Uterus (tissue), 3 donors: ENCODE measurements at regions not wholly inside any gene's neighbourhood (a gene's known extent, or its start where the extent isn't known, plus 50 kb on each side); places are given as distances from the start of the nearest gene placed in this dataset.

ENCODE experiments used
- DNase-seq, 2 donors: peaks; one replicate each; pipeline ENCODE4 v3.0.0-alpha.2; 2019 to 2020
- H3K27ac ChIP-seq, 2 donors: fragments of 200-600 bp; sonication (generic); 1 replicate in 1 of 2; 2 replicates in 1 of 2; pipeline ENCODE4 v1.5.1; 2016 to 2018
- H3K27me3 ChIP-seq, 2 donors: fragments of 200-600 bp; sonication (generic); one replicate each; pipeline ENCODE4 v1.5.1; 2018 to 2019; ENCODE audit warnings: control low read depth in 1 of 2
- H3K36me3 ChIP-seq, 2 donors: fragments of 200-600 bp; sonication (generic); one replicate each; pipeline ENCODE4 v1.5.1; 2019; ENCODE audit warnings: control low read depth in 1 of 2
- H3K4me1 ChIP-seq, 2 donors: fragments of 200-600 bp; sonication (generic); one replicate each; pipeline ENCODE4 v1.5.1; 2018 to 2019; ENCODE audit warnings: control low read depth in 1 of 2
- H3K4me3 ChIP-seq, 2 donors: fragments of 200-600 bp; sonication (generic); 1 replicate in 1 of 2; 2 replicates in 1 of 2; pipeline ENCODE4 v1.5.1; 2018 to 2019; ENCODE audit warnings: mild to moderate bottlenecking in 1 of 2
- H3K9me3 ChIP-seq, 2 donors: fragments of 200-600 bp; sonication (generic); one replicate each; pipeline ENCODE4 v1.5.1; 2019; ENCODE audit warnings: control low read depth in 1 of 2
- POLR2A ChIP-seq, 2 donors: fragments of 450-650 bp; IDR thresholded peaks; one replicate each; pipeline ENCODE4 v1.6.1; 2016; ENCODE audit warnings: antibody characterized with exemption in 2 of 2, mild to moderate bottlenecking in 1 of 2, moderate library complexity in 1 of 2
- intact Hi-C: fragments of 100-400 bp; cut with DNase I; formaldehyde crosslinking; loops from one replicate; pipeline ENCODE4 v1.15.1; 2023; ENCODE audit warnings: low total_unique reads
- TF ChIP-seq, protein P1 (sequence below), 4 experiments: fragments of 200-600 bp in 2 of 4; fragments of 450-650 bp in 2 of 4; sonication (generic) in 2 of 4; IDR thresholded peaks; one replicate each; pipeline ENCODE4 v1.5.1; 2016 to 2019; ENCODE audit warnings: antibody characterized with exemption in 4 of 4, mild to moderate bottlenecking in 2 of 4, moderate library complexity in 1 of 4
- donor health status: DM: yes; HTN: yes; CAD: no.

- H3K4me1 ChIP-seq = no peaks in the 10 kb centered on the region
- intact Hi-C loops = no loop called here
- DNase-seq = no peak
These were observed 330.7 kb upstream of the LRRC3B start for GRCh38 chr3:26291840-26292239.

DNA sequence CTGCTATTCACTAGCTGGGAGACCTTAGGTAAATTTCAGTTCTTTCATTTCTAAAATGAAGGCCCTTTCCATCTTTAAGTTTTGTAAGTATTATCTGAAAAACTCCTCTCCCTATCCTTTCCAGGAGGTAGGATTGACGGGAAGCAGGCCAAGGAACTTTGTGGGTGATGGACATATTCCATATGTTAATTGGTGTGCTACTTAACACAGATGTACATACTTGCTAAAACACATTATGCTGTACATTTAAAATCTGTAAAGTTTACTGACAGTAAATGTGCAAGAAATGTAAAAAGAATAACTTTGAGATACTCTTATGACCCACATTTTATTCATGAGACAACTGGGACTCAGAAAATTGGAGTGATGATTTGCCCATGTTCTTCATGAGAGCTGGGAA lies 329.8 kb upstream of the LRRC3B start:
- Histone ChIP-seq H3K36me3 (no peaks in the 10 kb centered on the region), H3K4me3 (no peak overlapping the region), H3K4me1 (no peaks in the 10 kb centered on the region), H3K27ac (no peak overlapping the region), H3K27me3 (no peaks in the 10 kb centered on the region), H3K9me3 (no peaks in the 10 kb centered on the region)
- DNase-seq = no peak
- TF ChIP-seq, protein P1, sequence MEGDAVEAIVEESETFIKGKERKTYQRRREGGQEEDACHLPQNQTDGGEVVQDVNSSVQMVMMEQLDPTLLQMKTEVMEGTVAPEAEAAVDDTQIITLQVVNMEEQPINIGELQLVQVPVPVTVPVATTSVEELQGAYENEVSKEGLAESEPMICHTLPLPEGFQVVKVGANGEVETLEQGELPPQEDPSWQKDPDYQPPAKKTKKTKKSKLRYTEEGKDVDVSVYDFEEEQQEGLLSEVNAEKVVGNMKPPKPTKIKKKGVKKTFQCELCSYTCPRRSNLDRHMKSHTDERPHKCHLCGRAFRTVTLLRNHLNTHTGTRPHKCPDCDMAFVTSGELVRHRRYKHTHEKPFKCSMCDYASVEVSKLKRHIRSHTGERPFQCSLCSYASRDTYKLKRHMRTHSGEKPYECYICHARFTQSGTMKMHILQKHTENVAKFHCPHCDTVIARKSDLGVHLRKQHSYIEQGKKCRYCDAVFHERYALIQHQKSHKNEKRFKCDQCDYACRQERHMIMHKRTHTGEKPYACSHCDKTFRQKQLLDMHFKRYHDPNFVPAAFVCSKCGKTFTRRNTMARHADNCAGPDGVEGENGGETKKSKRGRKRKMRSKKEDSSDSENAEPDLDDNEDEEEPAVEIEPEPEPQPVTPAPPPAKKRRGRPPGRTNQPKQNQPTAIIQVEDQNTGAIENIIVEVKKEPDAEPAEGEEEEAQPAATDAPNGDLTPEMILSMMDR (IDR thresholded peaks at IDR 0.05) = no peak
- TF ChIP-seq POLR2A (IDR thresholded peaks at IDR 0.05) = no peak
- intact Hi-C loops = no loop called here

More at GRCh38 chr3:26291840-26292239, 330.7 kb upstream of the LRRC3B start:
- Histone ChIP-seq H3K36me3 (no peaks in the 10 kb centered on the region), H3K27me3 (no peaks in the 10 kb centered on the region), H3K27ac (no peak overlapping the region), H3K9me3 (no peaks in the 10 kb centered on the region), H3K4me3 (no peak overlapping the region)
- TF ChIP-seq, protein P1 (IDR thresholded peaks at IDR 0.05) = no peak
- no peak for TF ChIP-seq POLR2A (IDR thresholded peaks at IDR 0.05)

GRCh38 chr3:26293329-26293844 lies 329.2 kb upstream of the LRRC3B start:
- intact Hi-C loops = no loop called here
- Histone ChIP-seq H3K36me3 (no peaks in the 10 kb centered on the region), H3K9me3 (no peaks in the 10 kb centered on the region), H3K4me3 (no peak overlapping the region), H3K27ac (no peak overlapping the region), H3K4me1 (no peaks in the 10 kb centered on the region), H3K27me3 (no peaks in the 10 kb centered on the region)
- DNase-seq = no peak
- TF ChIP-seq, protein P1 (IDR thresholded peaks at IDR 0.05) = no peak
- TF ChIP-seq POLR2A (IDR thresholded peaks at IDR 0.05) = no peak

DNA sequence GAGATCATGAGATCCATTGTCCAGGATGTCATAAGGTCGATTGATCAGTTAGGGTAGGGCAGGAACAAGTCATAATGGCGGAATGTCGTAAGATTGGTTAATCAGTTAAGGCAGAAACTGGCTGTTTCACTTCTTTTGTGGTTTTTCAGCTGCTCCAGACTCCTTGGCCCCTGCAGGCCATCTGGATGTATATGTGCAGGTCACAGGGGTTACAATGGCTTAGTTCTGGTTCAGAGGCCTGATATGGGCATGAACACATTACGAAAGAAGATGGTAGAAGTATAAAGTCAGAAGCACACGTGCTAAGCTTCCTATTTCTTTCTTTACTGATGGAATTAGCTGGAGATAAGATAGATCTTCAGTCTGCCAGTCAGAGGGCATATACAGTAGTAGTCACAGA lies 315.4 kb upstream of the LRRC3B start:
- Histone ChIP-seq H3K27ac (no peak overlapping the region), H3K36me3 (no peaks in the 10 kb centered on the region), H3K4me1 (no peaks in the 10 kb centered on the region), H3K27me3 (no peaks in the 10 kb centered on the region), H3K9me3 (no peaks in the 10 kb centered on the region), H3K4me3 (no peak overlapping the region)
- no peak for DNase-seq
- intact Hi-C loops = no loop called here
- no peak for TF ChIP-seq POLR2A (IDR thresholded peaks at IDR 0.05)
- TF ChIP-seq, protein P1 (IDR thresholded peaks at IDR 0.05) = no peak

GRCh38 chr3:26307787-26308186 lies 314.8 kb upstream of the LRRC3B start:
- no peaks in the 10 kb centered on the region for H3K36me3 ChIP-seq
- no peak for TF ChIP-seq POLR2A (IDR thresholded peaks at IDR 0.05)
- TF ChIP-seq, protein P1 (IDR thresholded peaks at IDR 0.05) = no peak
- H3K9me3 ChIP-seq = no peaks in the 10 kb centered on the region
- H3K27me3 ChIP-seq = no peaks in the 10 kb centered on the region
- intact Hi-C loops = no loop called here
- H3K4me3 ChIP-seq = no peak overlapping the region
- no peak overlapping the region for H3K27ac ChIP-seq
- no peaks in the 10 kb centered on the region for H3K4me1 ChIP-seq
- no peak for DNase-seq
